ENCODE measurements at regions not wholly inside any gene's neighbourhood (a gene's known extent, or its start where the extent isn't known, plus 50 kb on each side); places are given as distances from the start of the nearest gene placed in this dataset.
"Not testable (repeated sequence)": the region's sequence is repeated elsewhere in the genome, so short reads cannot be mapped to it uniquely, and the experiment has no call there.

DNA sequence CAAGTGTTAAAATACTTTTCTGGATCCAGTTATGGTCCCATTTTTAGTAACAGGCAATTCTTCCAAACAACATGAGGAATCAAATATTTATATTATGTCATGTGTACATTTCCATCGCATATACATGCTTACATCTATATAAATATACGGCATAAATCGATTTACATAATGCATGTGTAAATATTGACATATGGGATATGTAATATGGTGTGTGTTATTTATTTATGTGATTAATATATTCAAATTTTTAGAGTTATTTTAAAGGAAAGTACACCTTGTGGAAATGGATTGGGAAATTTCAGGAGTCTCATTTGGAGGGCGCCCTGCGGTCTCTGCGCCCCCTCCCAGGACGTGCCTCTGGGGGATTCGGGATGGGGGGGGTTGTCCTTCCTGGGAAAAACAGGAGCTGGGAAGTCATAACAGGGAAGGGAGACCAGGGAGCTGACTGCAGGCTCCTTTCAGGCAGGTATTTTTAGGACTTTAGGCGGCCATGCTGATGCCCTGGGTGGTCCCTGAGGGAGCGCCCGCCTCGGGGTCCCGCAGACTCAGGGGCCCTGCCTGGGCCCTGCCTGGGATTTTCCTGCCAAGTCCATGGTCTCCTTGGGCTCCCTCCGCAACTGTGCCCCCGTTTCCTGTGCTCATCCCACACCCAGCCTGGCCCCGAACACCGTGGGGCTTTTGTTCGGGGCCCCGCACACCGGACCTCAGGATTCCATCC, 82.7 kb upstream of the SFSWAP start:
- TF ChIP-seq, protein P1, sequence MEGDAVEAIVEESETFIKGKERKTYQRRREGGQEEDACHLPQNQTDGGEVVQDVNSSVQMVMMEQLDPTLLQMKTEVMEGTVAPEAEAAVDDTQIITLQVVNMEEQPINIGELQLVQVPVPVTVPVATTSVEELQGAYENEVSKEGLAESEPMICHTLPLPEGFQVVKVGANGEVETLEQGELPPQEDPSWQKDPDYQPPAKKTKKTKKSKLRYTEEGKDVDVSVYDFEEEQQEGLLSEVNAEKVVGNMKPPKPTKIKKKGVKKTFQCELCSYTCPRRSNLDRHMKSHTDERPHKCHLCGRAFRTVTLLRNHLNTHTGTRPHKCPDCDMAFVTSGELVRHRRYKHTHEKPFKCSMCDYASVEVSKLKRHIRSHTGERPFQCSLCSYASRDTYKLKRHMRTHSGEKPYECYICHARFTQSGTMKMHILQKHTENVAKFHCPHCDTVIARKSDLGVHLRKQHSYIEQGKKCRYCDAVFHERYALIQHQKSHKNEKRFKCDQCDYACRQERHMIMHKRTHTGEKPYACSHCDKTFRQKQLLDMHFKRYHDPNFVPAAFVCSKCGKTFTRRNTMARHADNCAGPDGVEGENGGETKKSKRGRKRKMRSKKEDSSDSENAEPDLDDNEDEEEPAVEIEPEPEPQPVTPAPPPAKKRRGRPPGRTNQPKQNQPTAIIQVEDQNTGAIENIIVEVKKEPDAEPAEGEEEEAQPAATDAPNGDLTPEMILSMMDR (IDR thresholded peaks at IDR 0.05): no peak
- TF ChIP-seq POLR2A (IDR thresholded peaks at IDR 0.05): no peak
- H3K27ac ChIP-seq: no peak overlapping the region
- no peak for DNase-seq
- WGBS, 2 donors: 75 to 77% methylated on average over 20 of the region's 20 CpGs
- H3K4me3 ChIP-seq (replicated peaks in 1 of 3): no peak overlapping the region
- no peaks in the 10 kb centered on the region for H3K36me3 ChIP-seq
- intact Hi-C loops (cut with DNase I): no loop called here
- no peaks in the 10 kb centered on the region for H3K4me1 ChIP-seq
- no peaks in the 10 kb centered on the region for H3K9me3 ChIP-seq
- no peaks in the 10 kb centered on the region for H3K27me3 ChIP-seq

DNA sequence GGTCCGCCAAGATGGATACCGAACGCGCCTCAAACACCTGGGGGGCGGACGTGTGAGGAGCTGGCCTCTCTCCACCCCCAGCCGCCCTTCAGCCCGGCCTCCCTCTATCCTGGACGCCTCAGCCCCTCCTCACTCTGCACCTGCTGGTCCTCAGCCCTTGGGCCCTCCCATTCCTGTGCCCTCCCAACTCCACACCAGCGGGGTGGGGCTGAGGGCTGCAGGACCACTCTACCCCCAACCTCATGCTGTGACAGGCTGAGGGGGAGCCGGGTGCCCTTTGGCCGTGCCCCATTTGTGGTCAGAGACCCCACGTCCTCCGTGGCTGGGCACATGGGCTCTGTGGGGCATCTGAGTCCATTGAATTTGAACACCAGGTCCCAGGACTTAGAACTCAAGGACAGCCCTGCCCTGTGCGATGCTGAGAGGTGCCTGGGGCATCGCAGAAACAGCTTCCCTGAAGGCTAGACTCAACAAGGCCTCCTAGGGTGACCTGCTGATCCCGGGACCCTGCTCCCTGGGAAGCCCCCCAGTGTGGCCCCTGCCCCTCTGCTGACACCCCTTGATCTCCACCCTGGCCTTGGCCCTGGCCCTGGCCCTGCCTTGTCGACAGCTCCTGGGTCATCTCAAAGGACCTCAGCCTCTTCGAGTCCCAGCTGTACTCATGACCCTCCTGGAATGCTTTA, 82.0 kb upstream of the SFSWAP start:
- 66 to 72% methylated on average over 12 to 16 of the region's 19 CpGs for WGBS, 2 donors
- no peak for DNase-seq
- Histone ChIP-seq H3K4me1 (no peaks in the 10 kb centered on the region), H3K4me3 (replicated peaks in 1 of 3) (no peak overlapping the region), H3K36me3 (no peaks in the 10 kb centered on the region), H3K27ac (no peak overlapping the region), H3K27me3 (no peaks in the 10 kb centered on the region), H3K9me3 (no peaks in the 10 kb centered on the region)
- TF ChIP-seq, protein P1 (IDR thresholded peaks at IDR 0.05): no peak
- TF ChIP-seq POLR2A (IDR thresholded peaks at IDR 0.05): no peak
- intact Hi-C loops (cut with DNase I): no loop called here

DNA sequence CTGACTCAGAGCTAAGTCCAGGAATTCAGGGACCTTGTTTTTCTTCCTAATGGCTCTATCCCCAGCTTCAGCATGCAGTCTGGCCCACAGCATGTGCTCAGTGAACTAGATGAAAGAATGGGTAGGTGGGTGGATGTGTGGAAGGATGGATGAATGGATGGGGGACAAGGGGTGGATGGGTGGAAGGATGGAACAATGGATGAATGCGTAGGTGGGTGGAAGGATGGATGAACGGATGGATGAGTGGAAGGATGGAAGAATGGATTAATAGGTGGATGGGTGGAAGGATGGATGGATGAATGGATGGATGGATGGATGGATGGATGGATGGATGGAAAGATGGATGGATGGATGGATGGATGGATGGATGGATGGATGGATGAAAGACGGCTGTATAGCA, 79.7 kb upstream of the SFSWAP start:
- WGBS, 2 donors: 85 to 89% methylated on average over 2 of the region's 3 CpGs
- Histone ChIP-seq H3K27me3 (no peaks in the 10 kb centered on the region), H3K27ac (no peak overlapping the region), H3K4me1 (no peaks in the 10 kb centered on the region), H3K9me3 (no peaks in the 10 kb centered on the region), H3K4me3 (replicated peaks in 1 of 3) (no peak overlapping the region), H3K36me3 (no peaks in the 10 kb centered on the region)
- TF ChIP-seq, protein P1 (IDR thresholded peaks at IDR 0.05): no peak
- TF ChIP-seq POLR2A (IDR thresholded peaks at IDR 0.05): no peak
- intact Hi-C loops (cut with DNase I): no loop called here
- no peak for DNase-seq

DNA sequence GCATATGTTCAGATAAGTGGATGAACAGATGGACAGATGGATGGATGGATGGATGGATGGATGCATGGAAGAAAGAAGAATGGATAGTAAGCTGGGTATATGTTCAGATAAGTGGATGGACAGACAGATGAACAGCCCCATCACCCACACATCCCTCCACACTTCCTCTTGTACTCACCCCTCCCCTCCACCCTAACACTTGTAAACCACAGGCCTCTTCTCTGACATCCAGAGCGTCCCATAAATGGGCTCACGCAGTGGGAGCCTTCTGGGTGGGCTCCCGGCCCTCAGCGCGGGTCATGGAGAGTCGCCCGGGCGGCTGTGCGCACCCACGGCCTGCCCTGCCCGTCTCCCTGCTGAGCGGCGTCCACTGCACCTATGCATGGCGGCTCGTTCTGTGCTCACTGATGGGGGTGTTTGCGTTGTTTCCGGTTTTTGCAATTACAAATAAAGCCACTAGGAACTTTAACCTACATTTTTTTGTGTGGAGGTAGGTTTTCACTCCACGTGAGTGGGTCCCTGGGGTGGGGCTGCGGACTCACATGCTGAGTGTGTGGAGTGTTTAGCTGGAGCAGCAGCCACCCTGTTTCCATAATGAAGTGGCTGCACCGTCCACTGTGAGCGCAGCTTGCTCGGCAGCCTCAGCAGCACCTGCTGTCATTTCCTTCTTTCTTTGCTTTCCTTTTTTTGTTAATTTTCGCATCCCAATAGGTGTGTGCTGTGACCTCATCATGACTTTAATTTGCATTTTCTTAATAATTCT, 78.8 kb upstream of the SFSWAP start:
- H3K27me3 ChIP-seq; DNase-seq; H3K36me3 ChIP-seq; intact Hi-C loops (cut with DNase I); H3K27ac ChIP-seq; H3K9me3 ChIP-seq; H3K4me1 ChIP-seq; H3K4me3 ChIP-seq (replicated peaks in 1 of 3): not testable (repeated sequence)
- 69 to 73% methylated on average over 20 to 23 of the region's 23 CpGs for WGBS, 2 donors

DNA sequence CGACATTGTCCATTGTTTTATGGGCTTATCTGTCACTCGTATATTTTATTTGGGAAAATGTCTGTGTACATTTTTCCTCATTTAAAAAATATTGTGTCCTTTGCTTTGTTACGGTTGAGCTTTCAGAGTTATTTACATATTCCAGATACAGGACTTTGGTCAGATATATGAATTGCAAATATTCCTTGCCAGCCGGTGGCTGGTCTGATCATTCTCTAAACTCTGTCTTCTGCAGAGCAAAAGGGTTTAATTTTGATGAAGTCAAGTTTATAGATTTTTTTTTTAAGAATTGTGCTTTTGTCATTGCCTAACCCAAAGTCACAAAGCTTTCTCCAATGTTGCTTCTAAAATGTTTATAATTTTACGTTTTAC, 78.3 kb upstream of the SFSWAP start:
- H3K27me3 ChIP-seq; H3K4me3 ChIP-seq (replicated peaks in 1 of 3); DNase-seq; H3K36me3 ChIP-seq; H3K9me3 ChIP-seq; H3K27ac ChIP-seq; intact Hi-C loops (cut with DNase I); H3K4me1 ChIP-seq: not testable (repeated sequence)
- 68 to 69% methylated on average over 5 of the region's 5 CpGs for WGBS, 2 donors

DNA sequence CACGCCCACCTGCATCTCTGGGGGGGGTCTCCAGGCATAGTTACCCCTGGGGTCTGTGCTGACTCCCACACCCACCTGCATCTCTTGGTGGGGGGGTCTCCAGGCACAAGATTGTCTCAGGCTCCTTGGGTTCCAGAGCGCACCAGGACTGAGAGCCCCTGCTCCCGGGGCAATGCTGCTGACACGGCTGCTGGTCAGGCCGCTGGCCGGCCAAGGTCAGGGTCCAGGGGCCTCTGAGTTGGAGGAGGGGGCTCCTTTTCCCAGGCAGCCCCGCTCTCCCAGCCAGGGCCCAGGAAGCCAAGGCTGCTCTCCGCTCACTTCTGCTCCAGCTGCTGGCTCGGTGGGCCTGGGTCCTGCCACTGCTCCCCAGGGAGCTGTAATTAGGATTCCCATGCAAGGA, 77.3 kb upstream of the SFSWAP start:
- H3K4me3 ChIP-seq (replicated peaks in 1 of 3); intact Hi-C loops (cut with DNase I); H3K4me1 ChIP-seq; H3K9me3 ChIP-seq; DNase-seq; H3K36me3 ChIP-seq; H3K27me3 ChIP-seq; H3K27ac ChIP-seq: not testable (repeated sequence)
- 70 to 75% methylated on average over 3 to 5 of the region's 9 CpGs for WGBS, 2 donors
